ENCODE measurements at regions not wholly inside any gene's neighbourhood (a gene's known extent, or its start where the extent isn't known, plus 50 kb on each side); places are given as distances from the start of the nearest gene placed in this dataset.

DNA sequence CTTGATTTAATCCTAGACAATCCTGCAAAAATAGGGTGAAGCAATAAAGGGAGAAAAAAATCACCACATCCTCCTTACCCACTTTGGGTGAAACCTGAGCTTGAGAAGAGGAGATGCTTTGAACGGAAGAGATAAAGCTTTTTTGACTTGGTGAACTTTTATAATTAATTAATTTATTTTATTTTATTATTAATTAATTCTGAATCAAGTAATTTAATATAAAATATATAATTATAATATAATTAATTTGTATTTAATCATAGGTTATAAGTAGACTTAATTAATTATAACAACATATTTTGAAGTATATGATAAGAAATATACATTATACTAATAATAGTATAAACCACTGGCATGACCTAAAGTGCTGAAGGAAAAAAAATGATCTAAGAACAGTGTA is 2164.8 kb downstream of the LRRC4C start:
- DNase-seq (ENCODE audit: low spot score): no peak

- no peak for DNase-seq (ENCODE audit: low spot score)
These were observed 2171.4 kb downstream of the LRRC4C start for GRCh38 chr11:39288011-39288410.

- no peak for DNase-seq (ENCODE audit: low spot score)
These were observed 2191.2 kb downstream of the LRRC4C start for GRCh38 chr11:39268176-39268690.

DNA sequence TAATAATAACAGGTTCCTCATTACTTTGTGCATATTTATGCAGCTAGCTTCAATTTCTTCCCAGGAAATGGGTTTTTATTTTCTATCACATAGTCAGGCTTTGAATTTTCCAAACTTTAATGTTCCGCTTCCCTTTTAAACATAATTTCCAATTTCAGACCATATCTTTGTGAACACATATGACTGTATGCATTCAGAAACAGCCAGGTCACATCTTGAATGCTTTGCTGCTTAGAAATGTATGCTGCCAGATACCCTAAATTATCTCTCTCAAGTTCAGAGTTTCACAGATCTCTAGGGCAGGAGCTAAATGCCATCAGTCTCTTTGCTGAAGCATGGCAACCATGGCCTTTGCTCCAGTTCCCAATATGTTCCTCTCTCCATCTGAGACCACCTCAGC is 2203.8 kb downstream of the LRRC4C start:
- DNase-seq (ENCODE audit: low spot score): no peak

DNA sequence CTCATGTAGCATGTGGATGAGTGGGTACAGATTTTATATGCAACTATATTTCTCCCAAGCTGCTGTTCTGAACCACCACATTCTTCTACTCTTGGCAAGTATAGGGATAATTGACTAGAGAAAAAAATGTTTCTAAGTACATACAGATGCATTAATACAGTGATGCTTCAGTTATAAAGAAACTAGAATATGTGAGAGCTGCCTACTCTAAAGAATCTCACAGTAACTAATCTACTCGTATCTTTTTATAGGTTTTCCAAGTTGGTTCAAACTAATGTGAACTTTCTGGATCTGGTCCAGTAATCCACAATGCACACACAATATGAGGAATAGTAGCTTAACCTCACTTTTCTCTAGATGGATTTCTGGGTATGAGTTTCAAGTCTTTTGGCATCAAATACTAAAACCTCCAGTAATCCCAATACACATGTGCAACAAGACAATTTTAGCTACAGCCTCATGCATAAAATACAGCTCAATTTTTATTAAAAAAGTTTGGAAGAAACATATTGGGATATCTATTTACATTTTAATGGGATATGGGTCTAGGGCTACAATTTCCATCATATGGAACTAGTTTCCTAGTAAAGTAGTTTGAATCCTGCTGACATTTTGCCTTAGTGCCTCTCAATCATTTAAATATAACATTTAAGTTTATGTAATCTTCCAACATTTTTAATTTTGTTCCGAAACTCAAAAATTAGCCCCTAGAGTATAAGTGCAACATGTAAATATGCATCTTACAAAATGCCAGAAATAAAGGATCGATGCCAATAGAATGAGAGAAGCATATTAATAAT is 2209.7 kb downstream of the LRRC4C start:
- no peak for DNase-seq (ENCODE audit: low spot score)

DNA sequence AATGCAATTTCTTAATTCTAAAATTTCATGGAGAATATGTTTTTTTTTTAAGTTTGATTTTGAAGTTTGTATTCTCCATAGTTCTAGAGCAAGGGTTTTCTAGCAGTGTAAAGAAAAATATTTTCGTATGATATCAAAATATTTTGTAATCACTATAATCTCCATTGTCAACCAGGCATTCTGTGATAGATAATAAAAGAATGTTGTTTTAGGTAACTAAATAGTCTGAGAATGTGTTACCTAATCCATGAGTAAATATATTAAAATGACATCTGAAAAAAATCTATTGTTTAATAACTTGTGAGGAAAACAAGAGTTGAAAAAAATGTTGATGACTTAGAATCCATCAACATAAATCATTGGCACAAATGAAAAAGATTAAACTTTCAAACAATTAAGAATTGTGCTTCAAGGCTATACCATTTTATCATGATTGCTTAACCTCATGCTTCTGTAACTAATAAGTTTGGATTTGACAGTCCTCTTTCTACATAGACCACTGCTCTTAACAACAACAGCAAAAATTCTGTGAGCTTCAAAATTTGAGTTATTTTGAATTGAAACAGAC is 2211.8 kb downstream of the LRRC4C start:
- DNase-seq (ENCODE audit: low spot score): no peak

GRCh38 chr11:39239553-39239952 is 2219.9 kb downstream of the LRRC4C start:
- DNase-seq (ENCODE audit: low spot score): no peak

GRCh38 chr11:39236916-39237315 is 2222.5 kb downstream of the LRRC4C start:
- no peak for DNase-seq (ENCODE audit: low spot score)

DNA sequence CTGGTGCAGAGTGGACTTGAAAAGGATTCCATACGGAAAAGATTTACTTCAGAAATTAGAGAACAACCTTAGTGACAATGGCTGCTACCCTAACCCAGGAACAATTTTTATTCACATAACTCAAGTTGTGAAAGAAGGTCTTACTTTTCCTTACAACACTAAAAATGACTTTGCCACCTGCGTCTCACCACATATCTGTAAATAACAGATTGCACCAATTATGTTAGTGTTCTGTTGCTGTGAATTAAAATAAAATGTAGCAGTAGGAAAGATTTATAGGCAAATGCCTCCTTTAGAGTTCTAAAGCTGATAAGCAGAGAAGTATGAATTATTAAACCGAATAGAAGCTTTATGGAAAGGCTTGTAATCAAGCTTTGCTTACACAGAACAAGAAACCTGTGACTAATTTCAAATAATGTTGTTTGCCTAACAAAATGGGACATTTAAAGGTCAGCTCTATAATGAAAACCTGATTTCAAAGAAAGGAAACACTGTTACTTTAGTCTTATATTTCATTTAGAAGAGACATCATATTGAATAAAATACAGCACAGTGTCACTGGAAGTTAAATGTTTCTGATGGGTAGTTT is 2237.8 kb downstream of the LRRC4C start:
- DNase-seq (ENCODE audit: low spot score): no peak

GRCh38 chr11:39220501-39221230 is 2238.8 kb downstream of the LRRC4C start:
- no peak for DNase-seq (ENCODE audit: low spot score)

- DNase-seq (ENCODE audit: low spot score): no peak
These were observed 2239.4 kb downstream of the LRRC4C start for GRCh38 chr11:39220069-39220468.

DNA sequence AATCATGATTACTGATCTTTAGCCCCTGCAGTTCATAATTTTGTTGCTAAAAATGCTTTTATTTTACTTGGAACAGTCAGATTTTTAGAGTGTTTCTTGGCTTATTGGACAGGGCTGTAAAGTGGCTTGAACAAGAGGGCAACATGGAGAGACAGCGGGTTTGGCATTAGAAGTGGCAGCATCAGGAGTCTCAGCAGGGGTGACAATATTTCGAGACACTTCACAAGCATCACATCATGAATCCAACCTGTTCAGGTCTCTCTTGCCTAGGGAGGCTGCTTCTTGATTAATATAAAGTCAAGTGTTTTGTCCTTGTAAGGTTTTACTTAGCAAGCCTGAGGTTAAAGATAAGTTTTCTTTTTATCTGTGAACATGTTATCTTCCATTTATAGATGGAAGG is 2249.5 kb downstream of the LRRC4C start:
- DNase-seq (ENCODE audit: low spot score): no peak

DNA sequence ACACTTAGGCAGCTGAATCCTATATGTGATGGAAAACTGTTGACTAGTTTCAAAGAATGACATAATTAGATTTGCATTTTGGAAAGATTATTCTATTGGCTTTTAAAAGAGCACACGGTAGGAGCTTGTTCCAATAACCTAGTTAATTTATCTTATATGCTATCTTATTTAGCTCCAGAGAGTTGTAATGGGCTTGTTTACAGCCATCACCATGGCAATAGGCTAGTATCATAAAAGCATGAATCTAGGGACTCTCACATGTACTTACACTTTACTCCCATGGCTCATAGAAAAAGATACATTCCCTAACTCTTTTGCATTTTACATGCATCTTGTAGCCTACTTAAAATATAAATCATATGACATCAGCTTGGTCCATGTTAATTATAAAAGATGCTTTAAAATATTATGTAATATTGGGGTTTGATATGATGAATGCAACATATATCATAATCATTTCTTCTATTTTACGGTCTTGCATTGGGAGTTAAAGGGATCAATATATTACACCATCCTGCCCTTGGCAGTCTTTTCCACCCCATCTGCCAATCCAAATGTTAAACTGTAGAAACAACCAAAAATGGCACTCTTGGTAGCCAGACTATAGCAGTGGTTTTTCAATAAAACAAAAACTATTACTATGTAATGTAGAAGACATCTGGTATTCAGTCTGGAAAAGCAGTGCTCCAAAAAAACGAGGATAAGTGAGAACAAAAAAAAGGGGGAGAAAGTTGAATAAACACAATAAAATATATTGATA is 2254.0 kb downstream of the LRRC4C start:
- no peak for DNase-seq (ENCODE audit: low spot score)

DNA sequence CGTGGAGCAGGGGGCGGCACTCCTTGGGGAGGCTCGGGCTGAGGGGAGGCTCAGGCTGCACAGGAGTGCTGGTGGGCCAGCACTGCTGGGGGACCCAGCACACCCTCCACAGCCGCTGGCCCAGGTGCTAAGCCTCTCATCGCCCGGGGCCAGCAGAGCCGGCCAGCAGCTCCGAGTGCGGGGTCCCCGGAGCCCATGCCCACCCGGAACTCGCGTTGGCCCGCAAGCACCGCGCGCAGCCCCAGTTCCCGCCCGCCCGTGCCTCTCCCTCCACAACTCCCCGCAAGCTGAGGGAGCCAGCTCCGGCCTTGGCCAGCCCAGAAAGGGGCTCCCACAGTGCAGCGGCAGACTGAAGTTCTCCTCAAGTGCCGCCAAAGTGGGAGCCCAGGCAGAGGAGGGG is 2266.8 kb downstream of the LRRC4C start:
- no peak for DNase-seq (ENCODE audit: low spot score)

- no peak for DNase-seq (ENCODE audit: low spot score)
These were observed 2268.7 kb downstream of the LRRC4C start for GRCh38 chr11:39190751-39191150.

DNA sequence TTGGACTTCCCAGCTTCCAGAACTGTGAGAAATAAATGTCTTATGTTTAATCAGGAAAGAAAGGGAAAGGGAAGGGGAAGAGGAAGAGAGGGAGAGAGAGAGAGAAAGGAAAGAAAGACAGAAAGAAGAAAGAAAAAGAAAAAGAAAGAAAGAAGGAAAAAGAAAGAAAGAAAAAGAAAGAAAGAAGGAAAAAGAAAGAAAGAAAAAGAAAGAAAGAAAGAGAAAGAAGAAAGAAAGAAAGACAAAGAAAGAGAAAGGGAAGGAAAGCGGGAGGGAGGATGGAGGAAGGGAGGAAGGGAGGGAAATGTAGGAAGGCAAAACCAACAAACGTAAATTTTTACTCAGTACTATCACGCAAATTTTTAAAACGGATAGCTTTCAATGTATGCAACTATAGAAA is 2281.8 kb downstream of the LRRC4C start:
- no peak for DNase-seq (ENCODE audit: low spot score)

DNA sequence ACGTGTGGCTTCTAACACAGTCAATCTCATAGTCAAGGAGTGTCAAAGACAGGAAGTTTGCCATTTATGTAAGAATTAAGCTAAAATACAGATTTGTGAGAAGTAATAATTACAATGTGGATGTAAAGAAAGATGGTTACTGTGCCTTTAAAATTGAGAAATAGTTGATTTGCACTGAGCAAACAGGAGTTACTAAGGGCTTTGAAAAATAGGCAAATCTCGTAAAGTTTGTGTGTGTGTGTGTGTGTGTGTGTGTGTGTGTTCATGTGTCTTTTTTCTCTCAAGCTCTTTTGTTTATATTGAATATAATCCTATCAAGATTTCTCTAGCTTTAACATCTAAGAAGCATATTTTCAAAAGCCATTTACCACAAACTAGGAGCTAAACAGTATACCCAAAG is 2284.5 kb downstream of the LRRC4C start:
- DNase-seq (ENCODE audit: low spot score): no peak

DNA sequence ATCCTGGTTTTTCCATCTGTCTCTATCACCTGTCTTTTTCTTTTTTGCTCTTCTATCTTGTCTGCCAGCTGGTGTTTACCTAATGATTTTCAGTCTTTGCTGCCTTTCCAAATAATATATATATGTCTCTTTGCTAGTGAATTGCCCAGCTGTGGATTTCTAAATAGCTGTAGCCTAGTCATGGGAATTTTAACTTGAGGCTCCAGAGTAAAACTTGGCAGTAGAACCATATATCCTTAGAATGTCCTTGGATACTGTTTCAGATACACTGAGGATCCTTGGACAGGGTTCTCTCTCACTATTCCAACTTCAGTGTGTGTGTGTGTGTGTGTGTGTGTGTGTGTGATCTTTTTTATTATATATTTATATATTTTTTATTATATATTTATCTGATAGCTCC is 2285.3 kb downstream of the LRRC4C start:
- DNase-seq (ENCODE audit: low spot score): no peak

GRCh38 chr11:39165021-39165420 is 2294.4 kb downstream of the LRRC4C start:
- DNase-seq (ENCODE audit: low spot score): no peak

GRCh38 chr11:39149214-39149613 is 2310.2 kb downstream of the LRRC4C start:
- no peak for DNase-seq (ENCODE audit: low spot score)

DNA sequence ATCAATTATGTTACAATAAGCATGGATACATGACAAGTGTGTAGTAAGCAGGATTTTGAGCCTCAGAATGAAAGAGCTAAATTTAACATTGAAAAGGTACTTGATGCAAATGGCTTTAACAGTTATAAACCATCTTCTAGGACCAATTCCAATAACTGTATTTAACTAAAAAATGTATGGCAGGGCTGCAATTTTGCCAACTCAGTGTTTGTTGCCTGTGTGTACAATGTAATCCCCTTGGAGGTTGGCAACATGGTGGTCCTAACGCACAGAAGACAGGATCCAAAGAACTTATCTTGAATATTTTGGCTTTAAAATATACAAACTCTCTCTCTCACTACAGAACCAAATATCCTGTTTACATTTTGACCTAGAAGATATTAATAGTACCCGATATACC is 2314.1 kb downstream of the LRRC4C start:
- no peak for DNase-seq (ENCODE audit: low spot score)

Data from HuH-7.5 (cell line).